ENCODE measurements at regions not wholly inside any gene's neighbourhood (a gene's known extent, or its start where the extent isn't known, plus 50 kb on each side); places are given as distances from the start of the nearest gene placed in this dataset.

- DNase-seq: no peak
- ChIA-PET CTCF (no interaction called here), POLR2A (no interaction called here)
- H3K9me3 Mint-ChIP-seq: no peaks in the 10 kb centered on the region
- H3K4me3 Mint-ChIP-seq: no peak overlapping the region
- no peaks in the 10 kb centered on the region for H3K36me3 Mint-ChIP-seq (ENCODE audit: low read depth)
- H3K27me3 Mint-ChIP-seq: peaks cover 28% of the 10 kb centered on the region
- no peaks in the 10 kb centered on the region for H3K4me1 Mint-ChIP-seq
- no peak overlapping the region for H3K27ac Mint-ChIP-seq
These were observed 51.3 kb upstream of the DRD2 start for GRCh38 chr11:113526521-113526920.

All from activated CD4-positive, alpha-beta memory T cell treated with anti-CD3 and anti-CD28 coated beads, Interleukin-2, amount 10 ng/mL, durations not matched to agents 7 days and 5 days (primary cell).